ENCODE measurements at regions not wholly inside any gene's neighbourhood (a gene's known extent, or its start where the extent isn't known, plus 50 kb on each side); places are given as distances from the start of the nearest gene placed in this dataset.

GRCh38 chr4:116839826-116840225 lies 245.6 kb downstream of the TRAM1L1 start:
- no peaks in the 10 kb centered on the region for H3K9me2 ChIP-seq (replicated peaks; ENCODE audit: insufficient read depth)
- H3K4me1 ChIP-seq (ENCODE audit: insufficient read depth): no peaks in the 10 kb centered on the region
- H3K4me3 ChIP-seq: no peak overlapping the region
- no peak overlapping the region for H3K4me2 ChIP-seq
- no peaks in the 10 kb centered on the region for H3K27me3 ChIP-seq
- H3K36me3 ChIP-seq (replicated peaks; ENCODE audit: insufficient read depth, low read depth): no peaks in the 10 kb centered on the region
- no peak overlapping the region for H2AFZ ChIP-seq
- no peak for TF ChIP-seq EZH2phosphoT487 (IDR thresholded peaks at IDR 0.05; ENCODE audit: low read depth, severe bottlenecking, unreplicated experiment)
- TF ChIP-seq EZH2 (IDR thresholded peaks at IDR 0.05; ENCODE audit: borderline replicate concordance): no peak
- no peak for TF ChIP-seq CTCF (IDR thresholded peaks at IDR 0.05; ENCODE audit: poor library complexity)
- no peak for DNase-seq (ENCODE audit: low spot score)
- whole genome bisulfite sequencing (ENCODE audit: low lambda C conversion rate, missing lambda C conversion rate): 81% methylated on average over 5 of the region's 5 CpGs
- H4K20me1 ChIP-seq (ENCODE audit: insufficient read depth, poor library complexity, severe bottlenecking): no peaks in the 10 kb centered on the region
- no peak overlapping the region for H3K27ac ChIP-seq
- no peaks in the 10 kb centered on the region for H3K9me3 ChIP-seq (ENCODE audit: low read depth)
- no peaks in the 10 kb centered on the region for H3K79me2 ChIP-seq

GRCh38 chr4:116838609-116839008 lies 246.8 kb downstream of the TRAM1L1 start:
- H3K27ac ChIP-seq: no peak overlapping the region
- no peaks in the 10 kb centered on the region for H3K9me2 ChIP-seq (replicated peaks; ENCODE audit: insufficient read depth)
- no peak for DNase-seq (ENCODE audit: low spot score)
- no peak overlapping the region for H3K4me3 ChIP-seq
- no peaks in the 10 kb centered on the region for H4K20me1 ChIP-seq (ENCODE audit: insufficient read depth, poor library complexity, severe bottlenecking)
- H2AFZ ChIP-seq: no peak overlapping the region
- no peaks in the 10 kb centered on the region for H3K4me1 ChIP-seq (ENCODE audit: insufficient read depth)
- 89% methylated on average over 4 of the region's 4 CpGs for WGBS (ENCODE audit: low lambda C conversion rate, missing lambda C conversion rate)
- no peak overlapping the region for H3K4me2 ChIP-seq
- TF ChIP-seq EZH2phosphoT487 (IDR thresholded peaks at IDR 0.05; ENCODE audit: low read depth, severe bottlenecking, unreplicated experiment) (no peak), CTCF (IDR thresholded peaks at IDR 0.05; ENCODE audit: poor library complexity) (no peak), EZH2 (IDR thresholded peaks at IDR 0.05; ENCODE audit: borderline replicate concordance) (no peak)
- no peaks in the 10 kb centered on the region for H3K36me3 ChIP-seq (replicated peaks; ENCODE audit: insufficient read depth, low read depth)
- no peaks in the 10 kb centered on the region for H3K9me3 ChIP-seq (ENCODE audit: low read depth)
- H3K79me2 ChIP-seq: no peaks in the 10 kb centered on the region
- H3K27me3 ChIP-seq: no peaks in the 10 kb centered on the region

- DNase-seq (ENCODE audit: low spot score): no peak
- no peaks in the 10 kb centered on the region for H3K9me2 ChIP-seq (replicated peaks; ENCODE audit: insufficient read depth)
- no peaks in the 10 kb centered on the region for H4K20me1 ChIP-seq (ENCODE audit: insufficient read depth, poor library complexity, severe bottlenecking)
- no peaks in the 10 kb centered on the region for H3K4me1 ChIP-seq (ENCODE audit: insufficient read depth)
- no peaks in the 10 kb centered on the region for H3K9me3 ChIP-seq (ENCODE audit: low read depth)
- H2AFZ ChIP-seq: no peak overlapping the region
- H3K4me3 ChIP-seq: no peak overlapping the region
- 82% methylated on average over 5 of the region's 5 CpGs for WGBS (ENCODE audit: low lambda C conversion rate, missing lambda C conversion rate)
- H3K27me3 ChIP-seq: no peaks in the 10 kb centered on the region
- H3K79me2 ChIP-seq: no peaks in the 10 kb centered on the region
- H3K4me2 ChIP-seq: no peak overlapping the region
- no peak overlapping the region for H3K27ac ChIP-seq
- H3K36me3 ChIP-seq (replicated peaks; ENCODE audit: insufficient read depth, low read depth): no peaks in the 10 kb centered on the region
- no peak for TF ChIP-seq EZH2 (IDR thresholded peaks at IDR 0.05; ENCODE audit: borderline replicate concordance)
- TF ChIP-seq EZH2phosphoT487 (IDR thresholded peaks at IDR 0.05; ENCODE audit: low read depth, severe bottlenecking, unreplicated experiment): no peak
- no peak for TF ChIP-seq CTCF (IDR thresholded peaks at IDR 0.05; ENCODE audit: poor library complexity)
These were observed 256.2 kb downstream of the TRAM1L1 start for GRCh38 chr4:116829187-116829586.

- no peak overlapping the region for H3K4me3 ChIP-seq
- no peak overlapping the region for H2AFZ ChIP-seq
- H3K9me2 ChIP-seq (replicated peaks; ENCODE audit: insufficient read depth): no peaks in the 10 kb centered on the region
- no peaks in the 10 kb centered on the region for H3K4me1 ChIP-seq (ENCODE audit: insufficient read depth)
- no peaks in the 10 kb centered on the region for H3K79me2 ChIP-seq
- no peak for TF ChIP-seq EZH2 (IDR thresholded peaks at IDR 0.05; ENCODE audit: borderline replicate concordance)
- no peak for TF ChIP-seq CTCF (IDR thresholded peaks at IDR 0.05; ENCODE audit: poor library complexity)
- no peak for TF ChIP-seq EZH2phosphoT487 (IDR thresholded peaks at IDR 0.05; ENCODE audit: low read depth, severe bottlenecking, unreplicated experiment)
- no peaks in the 10 kb centered on the region for H3K9me3 ChIP-seq (ENCODE audit: low read depth)
- no peak overlapping the region for H3K4me2 ChIP-seq
- H3K36me3 ChIP-seq (replicated peaks; ENCODE audit: insufficient read depth, low read depth): no peaks in the 10 kb centered on the region
- no peaks in the 10 kb centered on the region for H4K20me1 ChIP-seq (ENCODE audit: insufficient read depth, poor library complexity, severe bottlenecking)
- no peaks in the 10 kb centered on the region for H3K27me3 ChIP-seq
- 97% methylated on average over 2 of the region's 2 CpGs for WGBS (ENCODE audit: low lambda C conversion rate, missing lambda C conversion rate)
- DNase-seq (ENCODE audit: low spot score): no peak
- H3K27ac ChIP-seq: no peak overlapping the region
These were observed 261.2 kb downstream of the TRAM1L1 start for GRCh38 chr4:116824172-116824571.

All from hepatocyte (in vitro differentiated cells).